ENCODE measurements at regions not wholly inside any gene's neighbourhood (a gene's known extent, or its start where the extent isn't known, plus 50 kb on each side); places are given as distances from the start of the nearest gene placed in this dataset.

DNA sequence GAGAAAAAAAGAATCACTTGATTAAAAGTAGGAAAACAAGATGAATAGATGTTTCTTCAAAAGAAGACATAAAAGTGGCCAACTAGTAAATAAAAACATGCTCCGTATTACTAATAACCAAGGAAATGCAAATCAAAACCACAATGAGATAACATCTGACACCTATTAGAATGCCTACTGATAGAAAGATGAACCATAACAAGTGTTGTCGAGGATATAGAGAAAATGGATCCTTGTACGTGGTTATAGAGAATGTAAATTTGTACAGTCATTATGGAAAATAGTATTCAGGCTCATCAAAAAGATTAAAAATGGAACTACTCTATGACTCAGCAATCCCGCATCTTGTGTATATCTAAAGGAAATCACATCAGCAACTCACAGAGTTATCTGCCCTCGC is 415.8 kb upstream of the SLITRK5 start:
- WGBS (ENCODE audit: low lambda C conversion rate, missing lambda C conversion rate): 94% methylated on average over 5 of the region's 5 CpGs

DNA sequence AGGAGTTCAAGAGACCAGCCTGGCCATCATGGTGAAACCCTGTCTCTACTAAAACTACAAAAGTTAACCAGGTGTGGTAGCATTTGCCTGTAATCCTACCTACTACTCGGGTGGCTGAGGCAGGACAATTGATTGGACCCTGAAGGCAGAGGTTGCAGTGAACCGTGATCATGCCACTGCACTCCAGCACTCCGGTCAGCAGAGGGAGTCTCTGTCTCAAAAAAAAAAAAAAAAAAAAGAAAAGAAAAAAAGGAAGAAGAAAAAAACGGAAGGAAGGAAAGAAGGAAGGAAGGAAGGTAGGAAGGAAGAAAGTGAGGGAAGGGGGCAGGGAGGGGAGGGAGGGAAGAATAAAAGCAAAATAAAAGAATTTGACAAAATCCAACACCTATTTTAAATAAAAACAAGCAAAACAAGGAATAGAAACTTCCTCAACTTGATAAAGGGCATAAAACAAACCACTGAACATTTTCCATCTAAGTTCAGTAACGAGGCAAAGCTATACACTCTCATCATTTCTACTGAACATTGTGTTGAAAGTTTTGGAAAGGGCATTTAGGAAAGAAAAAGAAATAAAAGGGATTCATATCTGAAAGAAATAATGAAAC is 411.6 kb upstream of the SLITRK5 start:
- Histone ChIP-seq H3K27me3 (no peaks in the 10 kb centered on the region), H3K9me3 (ENCODE audit: low read depth) (no peaks in the 10 kb centered on the region), H3K4me1 (ENCODE audit: insufficient read depth) (no peaks in the 10 kb centered on the region), H2AFZ (peak overlapping the region; percentile 83), H3K9me2 (replicated peaks; ENCODE audit: insufficient read depth) (no peaks in the 10 kb centered on the region), H4K20me1 (ENCODE audit: insufficient read depth, poor library complexity, severe bottlenecking) (no peaks in the 10 kb centered on the region), H3K27ac (no peak overlapping the region), H3K4me3 (no peak overlapping the region), H3K4me2 (peak overlapping the region; percentile 63), H3K79me2 (no peaks in the 10 kb centered on the region), H3K36me3 (replicated peaks; ENCODE audit: insufficient read depth, low read depth) (no peaks in the 10 kb centered on the region)
- TF ChIP-seq EZH2phosphoT487 (IDR thresholded peaks at IDR 0.05; ENCODE audit: low read depth, severe bottlenecking, unreplicated experiment) (no peak), EZH2 (IDR thresholded peaks at IDR 0.05; ENCODE audit: borderline replicate concordance) (no peak)
- TF ChIP-seq, protein P1, sequence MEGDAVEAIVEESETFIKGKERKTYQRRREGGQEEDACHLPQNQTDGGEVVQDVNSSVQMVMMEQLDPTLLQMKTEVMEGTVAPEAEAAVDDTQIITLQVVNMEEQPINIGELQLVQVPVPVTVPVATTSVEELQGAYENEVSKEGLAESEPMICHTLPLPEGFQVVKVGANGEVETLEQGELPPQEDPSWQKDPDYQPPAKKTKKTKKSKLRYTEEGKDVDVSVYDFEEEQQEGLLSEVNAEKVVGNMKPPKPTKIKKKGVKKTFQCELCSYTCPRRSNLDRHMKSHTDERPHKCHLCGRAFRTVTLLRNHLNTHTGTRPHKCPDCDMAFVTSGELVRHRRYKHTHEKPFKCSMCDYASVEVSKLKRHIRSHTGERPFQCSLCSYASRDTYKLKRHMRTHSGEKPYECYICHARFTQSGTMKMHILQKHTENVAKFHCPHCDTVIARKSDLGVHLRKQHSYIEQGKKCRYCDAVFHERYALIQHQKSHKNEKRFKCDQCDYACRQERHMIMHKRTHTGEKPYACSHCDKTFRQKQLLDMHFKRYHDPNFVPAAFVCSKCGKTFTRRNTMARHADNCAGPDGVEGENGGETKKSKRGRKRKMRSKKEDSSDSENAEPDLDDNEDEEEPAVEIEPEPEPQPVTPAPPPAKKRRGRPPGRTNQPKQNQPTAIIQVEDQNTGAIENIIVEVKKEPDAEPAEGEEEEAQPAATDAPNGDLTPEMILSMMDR (IDR thresholded peaks at IDR 0.05; ENCODE audit: poor library complexity): peak; percentile 49
- peak; percentile 43 for DNase-seq (ENCODE audit: low spot score)
- 13% methylated on average over 5 of the region's 5 CpGs for WGBS (ENCODE audit: low lambda C conversion rate, missing lambda C conversion rate)

More for the DNA sequence above, 415.8 kb upstream of the SLITRK5 start:
- no peaks in the 10 kb centered on the region for H4K20me1 ChIP-seq (ENCODE audit: insufficient read depth, poor library complexity, severe bottlenecking)
- no peak for TF ChIP-seq EZH2 (IDR thresholded peaks at IDR 0.05; ENCODE audit: borderline replicate concordance)
- no peak for TF ChIP-seq EZH2phosphoT487 (IDR thresholded peaks at IDR 0.05; ENCODE audit: low read depth, severe bottlenecking, unreplicated experiment)
- TF ChIP-seq, protein P1 (IDR thresholded peaks at IDR 0.05; ENCODE audit: poor library complexity): no peak
- no peaks in the 10 kb centered on the region for H3K36me3 ChIP-seq (replicated peaks; ENCODE audit: insufficient read depth, low read depth)
- H3K27me3 ChIP-seq: no peaks in the 10 kb centered on the region
- DNase-seq (ENCODE audit: low spot score): no peak
- H3K27ac ChIP-seq: no peak overlapping the region
- no peaks in the 10 kb centered on the region for H3K79me2 ChIP-seq
- no peaks in the 10 kb centered on the region for H3K4me1 ChIP-seq (ENCODE audit: insufficient read depth)
- H2AFZ ChIP-seq: no peak overlapping the region
- no peak overlapping the region for H3K4me3 ChIP-seq
- H3K4me2 ChIP-seq: no peak overlapping the region
- H3K9me2 ChIP-seq (replicated peaks; ENCODE audit: insufficient read depth): no peaks in the 10 kb centered on the region
- H3K9me3 ChIP-seq (ENCODE audit: low read depth): no peaks in the 10 kb centered on the region

DNA sequence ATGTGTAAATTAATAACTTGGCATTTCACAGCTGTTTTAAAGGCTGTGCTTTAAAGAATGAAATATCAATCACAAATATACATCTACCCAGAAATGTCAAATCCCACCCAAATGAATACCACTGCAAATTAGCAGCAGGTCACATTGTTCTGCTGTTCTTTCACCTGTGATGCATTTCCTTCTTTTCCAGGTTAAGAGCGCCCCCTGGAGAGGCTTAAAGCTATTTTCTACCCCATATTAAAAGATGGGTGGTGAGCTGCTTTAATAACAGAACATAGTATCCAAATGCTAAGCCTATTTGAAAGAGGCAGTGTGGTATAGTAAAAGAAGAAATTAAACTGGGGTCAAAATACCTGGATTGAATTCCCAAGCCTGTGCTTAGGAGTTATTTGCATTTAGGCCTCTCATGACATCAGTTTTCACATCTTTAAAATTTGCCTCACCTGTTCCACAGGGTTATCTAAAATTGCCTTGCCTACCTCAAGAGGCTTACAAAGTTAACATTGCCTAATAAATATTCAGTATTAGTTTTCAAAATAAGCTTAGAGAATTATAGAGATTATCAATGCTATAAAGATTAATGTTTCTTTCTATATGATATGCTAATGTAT is 396.9 kb upstream of the SLITRK5 start:
- Histone ChIP-seq H3K9me2 (replicated peaks; ENCODE audit: insufficient read depth) (no peaks in the 10 kb centered on the region), H3K79me2 (no peaks in the 10 kb centered on the region), H3K4me2 (no peak overlapping the region), H3K27me3 (no peaks in the 10 kb centered on the region), H3K4me1 (ENCODE audit: insufficient read depth) (no peaks in the 10 kb centered on the region), H4K20me1 (ENCODE audit: insufficient read depth, poor library complexity, severe bottlenecking) (no peaks in the 10 kb centered on the region), H3K4me3 (no peak overlapping the region), H2AFZ (no peak overlapping the region), H3K36me3 (replicated peaks; ENCODE audit: insufficient read depth, low read depth) (no peaks in the 10 kb centered on the region), H3K9me3 (ENCODE audit: low read depth) (no peaks in the 10 kb centered on the region), H3K27ac (no peak overlapping the region)
- TF ChIP-seq EZH2phosphoT487 (IDR thresholded peaks at IDR 0.05; ENCODE audit: low read depth, severe bottlenecking, unreplicated experiment): no peak
- no peak for TF ChIP-seq EZH2 (IDR thresholded peaks at IDR 0.05; ENCODE audit: borderline replicate concordance)
- TF ChIP-seq, protein P1 (IDR thresholded peaks at IDR 0.05; ENCODE audit: poor library complexity): peak; percentile 74
- WGBS (ENCODE audit: low lambda C conversion rate, missing lambda C conversion rate): 0% methylated on average over 1 of the region's 1 CpG
- DNase-seq (ENCODE audit: low spot score): peak; percentile 79

All from hepatocyte (in vitro differentiated cells).